Nephron (organoid): ENCODE measurements at regions not wholly inside any gene's neighbourhood (a gene's known extent, or its start where the extent isn't known, plus 50 kb on each side); places are given as distances from the start of the nearest gene placed in this dataset.
"Not testable (repeated sequence)": the region's sequence is repeated elsewhere in the genome, so short reads cannot be mapped to it uniquely, and the experiment has no call there.

Experiments
- H3K27ac Mint-ChIP-seq, 3 experiments: 2 replicates each; pipeline ENCODE4 v1.8.0; 2020; ENCODE audit warnings: mixed read lengths in 3 of 3, mild to moderate bottlenecking in 2 of 3, moderate library complexity in 1 of 3
- H3K27me3 Mint-ChIP-seq: 2 replicates; pipeline ENCODE4 v1.8.0; 2021; ENCODE audit warnings: low read depth, mild to moderate bottlenecking, moderate library complexity, mixed read lengths
- H3K36me3 Mint-ChIP-seq: 2 replicates; pipeline ENCODE4 v1.8.0; 2020; ENCODE audit warnings: low read depth, mixed read lengths
- H3K4me1 Mint-ChIP-seq: 2 replicates; pipeline ENCODE4 v1.8.0; 2020; ENCODE audit warnings: mixed read lengths
- H3K4me3 Mint-ChIP-seq, 3 experiments: 2 replicates each; pipeline ENCODE4 v1.8.0; 2020; ENCODE audit warnings: mild to moderate bottlenecking in 3 of 3, mixed read lengths in 3 of 3, moderate library complexity in 2 of 3
- H3K9me3 Mint-ChIP-seq: 2 replicates; pipeline ENCODE4 v1.8.0; 2020; ENCODE audit warnings: mixed read lengths
- TF ChIP-seq, protein P1 (sequence below), 3 experiments: fragments of 200-600 bp; sonication (generic); IDR thresholded peaks; one replicate each; pipeline ENCODE4 v1.5.0; 2021; ENCODE audit warnings: antibody characterized with exemption in 3 of 3; ENCODE audit not compliant: unreplicated experiment in 3 of 3

DNA sequence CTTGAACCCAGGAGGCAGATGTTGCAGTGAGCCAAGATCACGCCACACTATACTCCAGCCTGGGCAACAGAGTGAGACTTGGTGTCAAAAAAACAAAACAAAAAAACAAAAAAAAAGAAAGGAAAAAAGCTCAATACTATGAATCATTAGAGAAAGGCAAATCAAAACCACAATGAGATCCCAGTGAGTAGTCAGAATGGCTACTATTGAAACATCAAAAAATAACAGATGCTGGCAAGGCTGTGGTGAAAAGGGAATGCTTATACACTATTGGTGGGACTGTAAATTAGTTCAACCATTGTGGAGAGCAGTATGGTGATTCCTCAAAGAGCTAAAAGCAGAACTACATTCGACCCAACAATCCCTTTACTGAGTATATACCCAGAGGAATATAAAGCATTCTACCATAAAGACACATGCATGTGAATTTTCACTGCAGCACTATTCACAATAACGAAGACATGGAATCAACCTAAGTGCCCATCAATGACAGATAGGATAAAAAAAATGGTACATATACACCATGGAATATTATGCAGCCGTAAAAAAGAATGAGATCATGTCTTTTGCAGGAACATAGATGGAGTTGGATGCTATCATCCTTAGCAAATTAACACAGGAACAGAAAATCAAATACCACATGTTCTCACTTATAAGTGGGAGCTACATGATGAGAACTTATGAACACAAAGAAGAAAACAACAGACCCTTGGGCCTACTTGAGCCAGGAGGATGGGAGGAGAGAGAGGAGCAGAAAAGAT lies 81.9 kb upstream of the ARRDC3 start:
- no peak overlapping the region for H3K4me3 Mint-ChIP-seq
- H3K27ac Mint-ChIP-seq = no peak overlapping the region
- H3K4me1 Mint-ChIP-seq = no peaks in the 10 kb centered on the region
- H3K27me3 Mint-ChIP-seq = no peaks in the 10 kb centered on the region
- no peaks in the 10 kb centered on the region for H3K9me3 Mint-ChIP-seq
- TF ChIP-seq, protein P1, sequence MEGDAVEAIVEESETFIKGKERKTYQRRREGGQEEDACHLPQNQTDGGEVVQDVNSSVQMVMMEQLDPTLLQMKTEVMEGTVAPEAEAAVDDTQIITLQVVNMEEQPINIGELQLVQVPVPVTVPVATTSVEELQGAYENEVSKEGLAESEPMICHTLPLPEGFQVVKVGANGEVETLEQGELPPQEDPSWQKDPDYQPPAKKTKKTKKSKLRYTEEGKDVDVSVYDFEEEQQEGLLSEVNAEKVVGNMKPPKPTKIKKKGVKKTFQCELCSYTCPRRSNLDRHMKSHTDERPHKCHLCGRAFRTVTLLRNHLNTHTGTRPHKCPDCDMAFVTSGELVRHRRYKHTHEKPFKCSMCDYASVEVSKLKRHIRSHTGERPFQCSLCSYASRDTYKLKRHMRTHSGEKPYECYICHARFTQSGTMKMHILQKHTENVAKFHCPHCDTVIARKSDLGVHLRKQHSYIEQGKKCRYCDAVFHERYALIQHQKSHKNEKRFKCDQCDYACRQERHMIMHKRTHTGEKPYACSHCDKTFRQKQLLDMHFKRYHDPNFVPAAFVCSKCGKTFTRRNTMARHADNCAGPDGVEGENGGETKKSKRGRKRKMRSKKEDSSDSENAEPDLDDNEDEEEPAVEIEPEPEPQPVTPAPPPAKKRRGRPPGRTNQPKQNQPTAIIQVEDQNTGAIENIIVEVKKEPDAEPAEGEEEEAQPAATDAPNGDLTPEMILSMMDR (IDR thresholded peaks at IDR 0.05; ENCODE audit: unreplicated experiment in 3 of 3) = no peak
- no peaks in the 10 kb centered on the region for H3K36me3 Mint-ChIP-seq

- Mint-ChIP-seq H3K27ac (no peak overlapping the region), H3K4me1 (no peaks in the 10 kb centered on the region), H3K27me3 (no peaks in the 10 kb centered on the region), H3K4me3 (no peak overlapping the region), H3K9me3 (no peaks in the 10 kb centered on the region), H3K36me3 (no peaks in the 10 kb centered on the region)
- TF ChIP-seq, protein P1 (IDR thresholded peaks at IDR 0.05; ENCODE audit: unreplicated experiment in 3 of 3) = no peak
Observed at GRCh38 chr5:91457681-91458058, 74.6 kb upstream of the ARRDC3 start.

- H3K27ac Mint-ChIP-seq = no peak overlapping the region
- no peak overlapping the region for H3K4me3 Mint-ChIP-seq
- H3K9me3 Mint-ChIP-seq = no peaks in the 10 kb centered on the region
- TF ChIP-seq, protein P1 (IDR thresholded peaks at IDR 0.05; ENCODE audit: unreplicated experiment in 3 of 3) = no peak
- H3K27me3 Mint-ChIP-seq = no peaks in the 10 kb centered on the region
- no peaks in the 10 kb centered on the region for H3K4me1 Mint-ChIP-seq
- no peaks in the 10 kb centered on the region for H3K36me3 Mint-ChIP-seq
Observed at GRCh38 chr5:91456928-91457680, 74.0 kb upstream of the ARRDC3 start.

DNA sequence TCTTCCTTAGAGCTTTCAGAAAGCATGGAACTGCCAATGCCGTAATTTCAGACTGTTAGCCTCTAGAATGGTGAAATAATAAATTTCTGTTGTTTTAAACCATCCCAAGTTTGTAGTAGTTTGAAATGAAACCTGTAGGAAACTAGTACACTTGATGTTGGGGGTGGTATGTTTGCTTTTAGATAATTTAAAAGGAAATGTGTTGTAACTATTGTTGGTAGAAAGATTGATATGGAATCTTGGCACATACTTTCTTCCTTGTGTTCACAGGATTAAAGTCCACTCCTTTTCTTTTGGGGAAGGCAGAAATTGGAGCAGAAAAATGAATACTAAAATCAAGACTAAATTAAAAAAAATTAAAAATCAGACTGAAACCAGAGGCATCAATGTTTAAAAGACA lies 66.0 kb upstream of the ARRDC3 start:
- H3K9me3 Mint-ChIP-seq = no peaks in the 10 kb centered on the region
- no peaks in the 10 kb centered on the region for H3K36me3 Mint-ChIP-seq
- no peaks in the 10 kb centered on the region for H3K27me3 Mint-ChIP-seq
- H3K27ac Mint-ChIP-seq = no peak overlapping the region
- no peaks in the 10 kb centered on the region for H3K4me1 Mint-ChIP-seq
- TF ChIP-seq, protein P1 (IDR thresholded peaks at IDR 0.05; ENCODE audit: unreplicated experiment in 3 of 3) = no peak
- no peak overlapping the region for H3K4me3 Mint-ChIP-seq

GRCh38 chr5:91448079-91448478 lies 65.0 kb upstream of the ARRDC3 start:
- H3K27ac Mint-ChIP-seq, H3K4me1 Mint-ChIP-seq, H3K27me3 Mint-ChIP-seq, H3K9me3 Mint-ChIP-seq, H3K36me3 Mint-ChIP-seq, H3K4me3 Mint-ChIP-seq: not testable (repeated sequence)

GRCh38 chr5:91446880-91447279 lies 63.8 kb upstream of the ARRDC3 start:
- not testable (repeated sequence) for H3K36me3 Mint-ChIP-seq, H3K4me1 Mint-ChIP-seq, H3K27me3 Mint-ChIP-seq, H3K9me3 Mint-ChIP-seq, H3K27ac Mint-ChIP-seq, H3K4me3 Mint-ChIP-seq
